Activated CD8-positive, alpha-beta memory T cell treated with anti-CD3 and anti-CD28 coated beads for 24 hours (primary cell): ENCODE measurements at regions not wholly inside any gene's neighbourhood (a gene's known extent, or its start where the extent isn't known, plus 50 kb on each side); places are given as distances from the start of the nearest gene placed in this dataset.
"Not testable (repeated sequence)": the region's sequence is repeated elsewhere in the genome, so short reads cannot be mapped to it uniquely, and the experiment has no call there.

Source experiments
- DNase-seq: peaks from one replicate; pipeline ENCODE4 v3.0.0-alpha.2; 2020

DNA sequence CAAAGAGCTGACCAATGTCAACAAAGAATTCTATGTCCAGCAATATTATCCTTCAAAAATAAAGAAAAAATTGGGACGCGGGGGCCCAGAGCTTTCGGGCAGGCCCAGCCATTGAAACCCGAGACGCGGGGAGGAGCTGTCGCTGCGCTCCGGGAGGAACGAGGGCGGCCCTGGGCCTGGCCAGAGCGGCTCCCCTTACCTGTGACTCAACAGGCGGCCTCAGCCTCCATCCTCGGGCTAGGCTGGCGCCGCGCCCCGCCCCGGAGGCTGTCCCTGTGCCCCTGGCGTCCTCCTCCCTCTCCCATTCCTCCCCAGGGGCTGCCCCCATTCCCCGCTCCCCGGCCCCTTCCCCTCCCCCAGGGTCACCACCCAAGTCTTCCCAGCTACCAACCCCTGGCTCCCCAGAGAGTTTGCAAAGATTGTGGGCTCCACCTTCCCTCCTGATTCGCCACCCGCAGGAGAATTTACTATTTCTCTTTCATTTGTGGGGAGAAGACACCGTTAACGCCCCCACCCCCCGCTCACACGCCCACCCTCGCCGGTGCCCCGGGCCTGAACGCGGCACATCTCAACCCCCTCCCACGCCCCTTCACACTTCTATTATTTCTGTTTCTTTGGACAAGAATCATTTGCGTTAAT, 127.9 kb downstream of the ARRDC4 start:
- not testable (repeated sequence) for DNase-seq

DNA sequence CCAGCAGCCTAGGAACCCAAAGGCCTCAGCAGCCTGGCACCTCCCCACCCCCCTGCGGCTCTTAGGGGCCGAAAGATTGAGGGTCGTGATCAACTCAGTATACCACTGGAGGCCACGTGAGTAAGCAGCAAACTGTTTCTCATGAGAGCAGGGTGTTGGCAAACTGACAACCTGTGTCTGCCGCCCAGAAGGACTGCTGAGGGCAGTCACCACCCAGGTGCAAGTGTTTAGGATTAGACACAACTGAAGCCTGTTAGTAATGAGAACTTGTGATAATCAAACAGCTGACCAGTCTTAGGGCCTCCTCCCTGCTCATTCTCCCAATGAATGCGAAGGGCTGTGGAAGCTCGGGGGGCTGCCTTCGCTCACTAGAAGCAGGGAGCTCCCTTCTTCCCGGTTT, 128.8 kb downstream of the ARRDC4 start:
- DNase-seq = not testable (repeated sequence)

DNA sequence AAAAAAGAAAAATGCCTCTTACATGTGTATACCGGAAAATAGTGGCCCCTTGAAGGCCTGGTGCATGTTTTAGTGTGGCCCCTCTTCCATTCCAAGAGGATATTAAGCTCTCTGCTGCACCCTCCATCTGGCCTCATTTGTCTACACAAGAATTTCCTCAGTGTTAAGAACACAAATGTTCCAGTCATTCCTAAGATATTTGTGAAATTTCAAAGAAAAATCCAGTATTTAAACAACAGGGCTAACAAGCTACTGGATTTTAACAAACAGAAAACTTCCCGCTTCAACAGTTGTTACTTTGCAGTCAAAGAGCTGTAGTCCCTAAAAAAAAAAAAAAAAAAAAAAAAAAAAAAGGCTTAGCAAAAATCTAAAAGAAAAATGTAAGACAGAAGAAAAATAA, 137.5 kb downstream of the ARRDC4 start:
- not testable (repeated sequence) for DNase-seq

DNA sequence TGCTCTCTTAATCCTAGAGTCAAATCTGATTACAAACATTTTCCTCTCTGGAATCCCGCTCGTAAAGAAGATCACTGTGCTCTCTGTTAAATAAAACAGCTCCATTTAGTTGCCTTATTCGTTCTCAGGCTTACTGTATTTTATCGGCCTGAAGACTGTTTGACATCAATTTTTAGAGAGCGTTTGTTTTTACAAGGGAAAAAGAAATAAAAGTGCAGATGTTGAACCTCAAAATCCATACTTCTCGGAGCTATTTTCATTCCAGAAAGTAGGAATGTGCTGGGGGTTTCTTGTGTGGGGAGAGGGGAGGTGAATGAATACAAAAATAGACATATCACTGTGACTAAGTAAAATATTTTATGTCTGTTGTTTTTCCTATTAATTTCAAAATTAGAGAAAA, 140.1 kb downstream of the ARRDC4 start:
- DNase-seq = not testable (repeated sequence)

DNA sequence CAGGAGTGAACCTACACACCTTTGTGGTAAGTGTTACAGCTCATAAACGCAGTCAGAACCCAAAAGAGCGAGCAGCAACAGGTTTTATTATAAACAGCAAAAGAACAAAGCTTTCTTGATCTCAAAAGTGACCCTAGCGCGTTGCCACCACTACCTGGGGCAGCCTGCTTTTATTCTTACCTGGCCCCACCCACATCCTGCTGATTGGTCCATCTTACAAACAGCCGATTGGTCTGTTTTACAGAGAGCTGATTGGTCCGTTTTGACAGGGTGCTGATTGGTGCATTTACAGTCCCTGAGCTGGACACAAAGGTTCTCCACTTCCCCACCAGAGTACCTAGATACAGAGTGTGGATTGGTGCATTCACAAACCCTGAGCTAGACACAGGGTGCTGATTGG, 143.1 kb downstream of the ARRDC4 start:
- DNase-seq = no peak

DNA sequence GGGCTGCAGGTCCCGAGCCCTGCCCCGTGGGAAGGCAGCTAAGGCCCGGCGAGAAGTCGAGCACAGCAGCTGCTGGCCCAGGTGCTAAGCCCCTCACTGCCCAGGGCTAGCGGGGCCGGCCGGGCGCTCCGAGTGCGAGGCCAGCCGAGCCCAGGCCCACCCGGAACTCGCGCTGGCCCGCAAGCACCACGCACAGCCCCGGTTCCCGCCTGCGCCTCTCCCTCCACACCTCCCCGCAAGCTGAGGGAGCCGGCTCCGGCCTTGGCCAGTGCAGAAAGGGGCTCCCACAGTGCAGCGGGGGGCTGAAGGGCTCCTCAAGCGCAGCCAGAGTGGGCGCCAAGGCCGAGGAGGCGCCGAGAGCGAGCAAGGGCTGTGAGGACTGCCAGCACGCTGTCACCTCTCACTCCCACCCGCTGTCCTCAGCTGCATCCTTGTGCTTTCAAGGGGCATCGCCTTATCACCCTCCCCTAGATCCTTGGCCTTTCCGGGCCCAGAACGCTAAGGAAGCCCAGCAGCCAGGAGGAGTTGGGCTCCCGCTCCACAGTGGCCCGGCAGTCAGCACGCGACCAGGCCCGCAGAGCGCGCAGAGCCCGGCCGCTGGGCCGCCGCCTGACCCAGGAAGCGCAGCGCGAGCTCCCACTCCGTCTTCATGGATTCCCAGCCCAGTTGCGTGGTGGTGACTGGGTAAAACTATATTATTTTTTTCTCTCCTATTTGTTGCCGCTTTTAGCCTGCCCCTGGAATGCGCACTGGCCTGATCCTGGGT, 144.1 kb downstream of the ARRDC4 start:
- not testable (repeated sequence) for DNase-seq

DNA sequence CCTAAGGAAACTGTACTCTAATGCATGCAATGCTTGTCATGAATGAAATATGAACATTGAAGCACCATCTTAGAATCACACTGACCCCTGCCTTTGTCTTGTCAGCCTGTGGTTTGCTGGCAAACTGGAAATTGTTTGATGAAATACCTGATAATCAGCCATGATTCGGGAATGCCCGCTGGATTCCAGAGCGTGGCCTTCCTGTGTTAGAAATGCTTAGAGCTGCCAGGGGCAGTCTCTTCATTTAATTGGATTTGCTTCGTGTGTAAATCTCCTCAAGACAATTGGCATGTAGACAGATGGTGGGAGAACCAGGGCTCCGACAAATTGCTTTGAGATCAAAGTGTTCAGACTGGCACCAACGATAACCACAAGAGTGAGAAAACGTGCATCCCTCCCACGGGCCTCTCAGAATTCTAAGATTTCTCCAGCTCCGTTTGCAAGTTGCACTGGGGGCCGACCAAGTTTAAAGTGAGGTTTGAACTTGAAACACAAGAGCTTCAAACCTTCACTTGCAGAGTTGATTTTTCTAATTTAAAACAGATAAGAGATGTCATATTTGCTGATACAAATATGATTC, 146.2 kb downstream of the ARRDC4 start:
- DNase-seq = not testable (repeated sequence)

DNA sequence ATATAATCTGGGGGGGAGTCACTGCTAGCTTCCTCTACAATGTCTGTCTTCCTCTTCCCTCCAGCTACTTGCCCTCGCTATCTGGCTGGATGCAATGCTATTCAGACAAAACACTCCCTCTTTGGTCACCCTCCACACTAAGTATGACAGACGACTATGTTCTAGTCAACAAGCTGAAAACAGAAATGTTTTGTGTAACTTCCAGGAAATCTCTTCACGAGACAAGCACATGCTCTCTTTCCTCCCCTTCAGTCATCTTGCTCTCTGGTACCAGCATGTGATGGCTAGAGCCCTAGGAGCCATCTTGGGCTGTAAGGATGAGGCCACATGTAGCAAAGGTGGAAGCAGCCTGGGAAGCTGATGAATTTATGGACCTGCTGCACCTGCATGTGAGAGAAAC, 151.3 kb downstream of the ARRDC4 start:
- no peak for DNase-seq

DNA sequence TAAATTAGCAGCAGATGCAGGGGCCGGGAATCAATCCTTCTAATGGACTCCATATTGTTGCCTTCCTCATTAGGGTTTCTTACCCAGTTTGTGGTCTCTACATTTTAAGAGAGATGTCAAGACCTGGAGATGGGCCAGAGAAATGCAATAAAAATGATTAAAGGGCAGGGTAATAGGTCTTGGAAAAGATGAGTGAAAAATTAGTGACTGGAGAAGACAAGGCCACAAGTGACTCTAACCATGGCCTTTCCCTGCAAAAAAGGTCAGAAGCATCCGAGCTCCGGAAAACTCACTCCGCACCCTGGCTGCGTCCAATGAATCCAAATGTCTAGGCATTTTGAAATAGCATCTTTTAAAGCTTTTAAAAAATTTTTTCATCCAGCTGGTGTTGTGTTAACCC, 152.8 kb downstream of the ARRDC4 start:
- no peak for DNase-seq

DNA sequence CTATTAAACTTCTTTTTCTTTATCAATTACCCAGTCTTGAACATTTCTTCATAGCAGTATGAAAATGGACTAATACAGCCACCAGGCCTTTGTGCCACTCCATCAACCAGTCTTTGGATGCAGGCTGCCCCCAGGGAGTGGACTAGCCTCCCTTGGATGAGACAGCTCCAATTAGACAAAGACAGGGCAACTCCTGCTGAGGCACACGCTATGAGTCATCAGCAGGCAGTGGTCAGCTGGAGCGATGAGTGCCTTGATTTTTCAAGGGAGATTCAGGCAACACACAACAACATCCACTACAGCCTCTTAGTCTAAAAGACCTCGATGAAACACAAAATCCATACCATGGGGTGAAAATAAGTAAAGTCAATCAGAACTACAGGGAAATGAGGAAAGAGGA, 160.1 kb downstream of the ARRDC4 start:
- no peak for DNase-seq

DNA sequence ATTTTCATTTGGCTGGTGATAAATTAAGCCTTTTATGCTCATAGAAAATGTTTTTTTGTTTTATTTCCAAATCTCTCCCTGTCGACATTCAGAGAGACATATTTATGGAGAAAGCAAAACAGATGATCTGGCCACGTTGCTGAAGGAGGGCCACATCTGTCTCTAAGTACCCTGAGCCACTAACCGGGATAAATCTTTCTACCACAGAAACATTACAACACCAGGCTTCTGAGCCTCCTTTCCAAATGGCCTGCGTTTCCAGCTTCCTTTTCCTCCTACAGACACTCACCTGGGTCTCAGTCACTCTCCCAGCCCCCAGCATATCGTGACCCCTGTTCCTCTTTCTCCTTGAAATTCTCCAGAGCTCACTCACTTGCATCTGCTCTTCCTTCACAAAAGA, 161.0 kb downstream of the ARRDC4 start:
- DNase-seq = no peak

DNA sequence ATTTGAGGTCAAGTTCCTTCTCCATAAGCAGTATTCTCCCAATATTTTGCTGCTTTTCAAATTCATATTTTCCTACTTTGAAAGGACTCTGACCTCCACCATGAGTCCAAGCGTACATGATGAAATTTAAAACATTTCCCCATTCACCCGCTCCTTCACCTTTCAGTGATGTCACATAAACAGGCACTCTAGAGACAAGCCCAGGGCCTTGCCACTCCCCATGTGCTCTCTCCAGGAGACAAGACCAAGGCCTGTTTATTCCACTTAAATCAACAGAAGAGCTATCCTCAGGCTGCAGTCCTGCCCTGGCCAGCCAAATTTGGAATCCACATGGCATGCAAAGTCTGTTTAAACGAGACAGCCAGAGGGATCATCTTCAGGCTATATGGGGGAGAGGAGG, 161.5 kb downstream of the ARRDC4 start:
- no peak for DNase-seq

DNA sequence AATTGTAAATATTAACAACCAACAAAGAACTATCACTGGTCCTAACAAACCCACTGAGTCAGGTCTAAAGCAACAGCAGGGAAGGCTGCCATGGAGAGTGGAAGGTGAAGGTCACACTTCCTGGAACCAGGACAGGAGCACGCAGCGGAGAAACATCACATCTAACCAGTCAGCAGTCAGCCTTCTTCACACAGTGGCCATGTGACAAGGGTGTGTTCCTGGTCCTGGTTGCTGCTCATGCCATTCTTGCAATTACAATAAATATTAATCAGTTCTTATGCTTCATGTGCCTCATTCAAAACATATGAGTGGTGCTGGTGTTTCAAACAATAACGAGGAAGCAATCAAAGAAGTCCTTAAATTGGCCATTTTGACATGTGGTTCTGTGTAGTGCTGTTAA, 162.8 kb downstream of the ARRDC4 start:
- DNase-seq = no peak

DNA sequence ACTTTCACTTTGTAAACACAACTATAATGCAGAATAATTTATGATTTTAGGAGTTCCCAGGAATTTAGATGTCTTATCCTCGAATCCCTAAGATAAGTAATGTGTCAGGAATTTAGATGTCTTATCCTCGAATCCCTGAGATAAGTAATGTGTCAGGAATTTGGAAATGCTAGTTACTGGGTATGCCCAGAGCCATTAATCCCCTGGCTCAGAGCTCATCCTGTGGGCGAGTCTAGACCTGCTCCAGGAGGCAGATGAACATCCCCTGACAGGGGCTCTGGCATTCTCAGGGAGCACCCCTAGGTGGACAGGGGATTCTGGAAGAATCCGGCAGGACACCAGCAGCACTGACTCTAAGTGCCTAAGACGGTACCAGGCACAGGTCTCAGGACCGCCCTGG, 163.3 kb downstream of the ARRDC4 start:
- DNase-seq = no peak

DNA sequence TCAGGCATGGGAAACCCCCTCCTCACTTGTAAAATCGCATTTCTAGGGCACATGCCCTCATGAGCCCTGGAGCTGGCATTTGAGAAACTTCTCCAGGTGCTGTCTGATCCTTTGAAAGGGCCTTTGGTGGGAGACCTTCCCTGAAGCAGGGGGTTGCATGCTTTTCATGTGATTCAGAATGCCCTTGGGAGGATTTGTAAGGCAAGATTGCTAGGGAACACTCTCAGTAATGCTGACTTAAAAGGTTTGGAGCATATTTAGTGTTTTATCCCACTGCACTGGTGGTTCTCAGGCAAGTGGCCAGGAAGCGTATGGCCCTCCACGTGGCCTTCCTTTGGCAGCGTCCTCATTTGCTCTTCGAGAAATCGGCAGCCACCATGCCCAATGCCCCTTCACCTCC, 164.1 kb downstream of the ARRDC4 start:
- DNase-seq = no peak

DNA sequence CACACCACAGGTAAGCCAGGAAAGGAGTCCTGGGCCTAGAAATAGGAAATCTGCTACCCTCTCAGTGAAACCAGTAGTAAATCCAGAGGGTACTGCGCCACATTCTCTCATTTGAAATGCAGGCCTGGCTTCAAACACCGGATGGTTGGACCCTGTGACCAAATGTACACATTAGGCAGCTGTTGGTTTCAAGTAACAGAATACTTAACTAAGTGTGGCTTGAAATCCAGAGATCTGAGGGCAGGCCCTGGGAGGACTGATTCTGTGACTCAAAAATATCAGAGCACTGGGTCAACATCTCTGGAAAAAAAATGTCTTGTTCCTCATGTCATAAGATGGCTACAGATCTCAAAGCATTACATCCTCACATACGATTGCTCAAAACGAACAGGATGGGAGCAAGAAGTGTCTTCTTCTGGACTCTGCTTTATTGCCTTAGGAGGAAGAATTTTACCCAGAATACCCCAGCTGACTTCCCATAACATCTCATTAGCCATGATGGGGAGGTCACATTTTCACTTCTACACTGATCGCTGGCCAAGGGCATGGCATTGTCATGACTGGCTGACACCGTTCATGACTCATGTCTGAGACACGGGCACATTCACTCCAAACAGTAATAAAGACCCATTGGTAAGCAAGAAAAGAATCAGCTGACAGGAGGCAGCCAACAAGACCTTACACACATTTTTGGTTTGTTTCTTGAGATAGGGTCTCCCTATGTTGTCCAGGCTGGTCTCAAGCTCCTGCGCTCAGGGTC, 166.0 kb downstream of the ARRDC4 start:
- DNase-seq = no peak

DNA sequence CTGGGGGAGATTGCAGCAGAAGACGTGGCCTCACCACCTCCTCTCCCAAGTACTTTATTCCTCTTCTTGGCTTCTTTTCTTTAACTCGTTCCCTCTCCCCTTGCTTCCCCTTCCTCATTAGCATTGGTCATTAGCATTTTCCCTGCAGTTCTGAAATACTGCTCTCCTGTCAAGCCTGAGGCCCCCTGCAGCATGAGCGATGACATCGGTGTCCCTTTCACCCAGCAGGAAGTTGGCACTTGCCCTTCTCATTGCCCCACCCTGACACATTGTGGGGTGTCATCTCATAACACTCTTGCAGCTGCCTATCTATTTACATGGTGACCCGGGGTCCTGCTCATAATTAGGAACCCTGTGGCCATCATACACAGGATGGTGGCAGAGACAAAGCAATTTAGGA, 167.1 kb downstream of the ARRDC4 start:
- DNase-seq = no peak

DNA sequence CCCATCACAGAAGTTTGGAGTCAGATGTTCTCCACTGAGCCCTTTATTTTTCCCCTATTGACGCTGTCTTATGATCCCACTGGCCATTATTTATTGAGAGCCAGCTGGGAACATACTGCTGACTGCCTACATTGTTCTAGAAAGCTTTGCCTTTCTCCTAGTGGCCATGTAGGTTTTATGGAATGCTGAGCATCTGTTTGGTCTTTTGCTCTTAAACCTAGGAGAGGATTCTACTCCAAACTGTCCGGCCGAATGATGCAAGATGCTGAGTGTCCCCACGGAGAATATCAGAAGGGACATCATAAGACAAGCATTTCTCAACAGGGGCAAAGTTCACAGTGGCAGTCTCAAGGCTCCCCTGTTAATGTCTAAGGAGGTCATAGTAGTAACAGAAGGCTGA, 171.4 kb downstream of the ARRDC4 start:
- no peak for DNase-seq

DNA sequence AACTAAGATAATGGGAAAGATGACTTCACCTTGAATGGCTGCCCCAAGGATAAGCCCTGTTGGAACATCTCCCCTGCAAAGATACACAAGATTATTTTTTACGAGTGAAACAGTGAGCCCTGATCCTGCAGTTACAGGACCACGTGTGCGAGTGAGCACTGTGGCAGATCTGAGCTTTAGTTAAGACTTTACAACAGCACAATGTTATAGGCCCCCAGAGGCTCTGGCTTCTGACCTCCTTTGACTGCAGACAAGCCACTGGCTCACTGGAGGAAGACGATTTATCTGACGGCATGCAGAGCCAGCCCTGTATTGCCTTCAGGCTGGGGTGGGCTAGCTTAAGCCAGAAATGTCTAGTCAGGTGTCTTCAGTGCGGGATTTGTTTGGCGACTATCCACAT, 174.4 kb downstream of the ARRDC4 start:
- DNase-seq = no peak

DNA sequence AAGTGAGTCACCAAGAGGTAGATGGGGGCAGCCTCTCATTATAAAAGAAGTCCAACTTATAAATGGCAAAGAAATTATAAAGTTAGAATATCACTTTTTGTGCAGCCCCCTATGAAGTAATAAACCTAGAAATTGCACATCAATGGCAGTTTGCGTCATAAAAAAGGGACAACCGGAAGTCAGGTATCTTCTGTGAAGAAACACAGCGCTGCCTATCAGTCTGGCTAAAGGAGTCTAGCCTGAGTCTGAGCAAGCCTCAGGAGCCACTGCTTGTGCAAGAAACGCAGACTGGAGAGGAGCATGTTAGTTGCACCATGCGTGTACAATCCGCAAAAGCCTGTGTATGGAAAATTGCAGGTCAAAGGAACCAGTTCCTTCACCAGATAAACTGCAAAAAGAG, 178.4 kb downstream of the ARRDC4 start:
- no peak for DNase-seq

DNA sequence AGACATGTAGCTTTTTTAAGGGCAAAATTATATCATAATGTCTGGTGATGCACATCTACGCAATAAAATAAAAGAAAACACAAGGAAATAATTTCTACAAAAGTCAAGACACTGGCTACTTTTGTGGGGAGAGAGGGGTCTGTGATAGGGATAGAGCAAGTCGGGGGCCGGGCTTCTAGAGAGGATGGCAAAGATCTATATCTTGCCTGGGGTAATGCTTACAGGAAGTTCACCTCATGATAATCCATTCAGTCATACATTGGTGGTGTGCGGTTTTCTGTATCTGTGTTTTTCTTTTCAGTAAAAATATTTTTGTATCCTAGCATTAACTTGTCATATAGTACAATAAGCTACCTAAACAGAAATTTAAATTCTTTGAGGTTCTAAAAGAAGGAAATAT, 178.8 kb downstream of the ARRDC4 start:
- DNase-seq = no peak

DNA sequence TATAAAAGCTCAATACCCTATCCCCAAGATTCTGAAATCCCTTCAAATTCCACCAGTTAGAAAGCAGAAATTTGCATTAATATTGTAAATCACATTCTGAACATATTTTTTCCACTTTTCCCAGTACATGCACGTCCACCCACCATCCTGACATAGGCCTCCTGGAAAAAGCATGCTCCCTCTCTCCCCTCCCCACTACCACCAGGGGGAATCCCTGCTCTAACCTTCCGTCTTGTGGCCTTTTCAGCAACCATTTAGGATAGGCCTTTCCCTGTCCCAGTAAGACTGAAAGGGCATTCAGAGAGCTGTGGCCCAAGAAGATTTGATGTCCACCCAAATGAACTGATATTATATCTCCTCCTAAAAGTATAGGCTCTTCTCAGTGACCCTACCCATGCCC, 182.1 kb downstream of the ARRDC4 start:
- no peak for DNase-seq

DNA sequence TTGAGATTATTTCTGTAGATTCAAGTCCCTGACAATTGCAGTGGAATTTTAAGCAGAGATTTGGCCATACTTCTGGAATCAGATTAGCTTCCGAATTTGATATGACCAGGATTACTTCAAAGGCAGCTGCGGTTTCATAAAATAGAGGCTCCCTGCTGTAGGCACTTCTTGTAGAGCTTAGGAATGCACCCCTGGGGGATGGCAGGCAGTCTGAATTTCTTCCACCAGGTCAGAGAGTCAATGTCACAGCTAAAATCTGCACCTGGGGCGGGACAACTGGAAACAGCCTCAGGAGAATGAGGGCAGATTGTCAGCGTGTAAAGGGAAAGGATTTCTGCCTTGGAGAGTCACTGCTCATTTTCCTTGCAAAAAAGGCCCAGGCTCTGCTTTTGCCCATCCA, 182.6 kb downstream of the ARRDC4 start:
- DNase-seq = no peak

DNA sequence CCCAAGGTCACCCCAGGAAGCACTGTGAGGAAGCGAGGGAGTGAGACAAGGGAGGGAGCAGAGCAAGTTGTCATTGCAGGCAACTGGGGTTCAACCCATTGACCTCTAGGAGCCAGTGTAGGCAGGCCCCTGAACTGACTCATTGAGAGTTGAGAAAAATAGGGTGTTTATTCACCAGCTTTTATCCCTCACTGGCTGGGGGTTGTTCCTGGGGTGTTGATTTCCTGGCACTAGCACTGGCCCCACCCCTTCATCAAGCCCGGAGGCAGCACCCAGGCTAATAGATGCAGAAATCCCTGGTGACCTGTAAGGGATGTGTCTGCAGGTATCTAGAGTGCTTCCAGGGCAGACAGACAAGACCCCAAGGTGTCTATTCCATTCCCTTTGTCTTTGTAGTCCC, 183.9 kb downstream of the ARRDC4 start:
- DNase-seq = no peak
